ENCODE measurements at regions not wholly inside any gene's neighbourhood (a gene's known extent, or its start where the extent isn't known, plus 50 kb on each side); places are given as distances from the start of the nearest gene placed in this dataset.
A peak's percentile ranks its signal among the peaks of the same experiment; 100 is the strongest.

DNA sequence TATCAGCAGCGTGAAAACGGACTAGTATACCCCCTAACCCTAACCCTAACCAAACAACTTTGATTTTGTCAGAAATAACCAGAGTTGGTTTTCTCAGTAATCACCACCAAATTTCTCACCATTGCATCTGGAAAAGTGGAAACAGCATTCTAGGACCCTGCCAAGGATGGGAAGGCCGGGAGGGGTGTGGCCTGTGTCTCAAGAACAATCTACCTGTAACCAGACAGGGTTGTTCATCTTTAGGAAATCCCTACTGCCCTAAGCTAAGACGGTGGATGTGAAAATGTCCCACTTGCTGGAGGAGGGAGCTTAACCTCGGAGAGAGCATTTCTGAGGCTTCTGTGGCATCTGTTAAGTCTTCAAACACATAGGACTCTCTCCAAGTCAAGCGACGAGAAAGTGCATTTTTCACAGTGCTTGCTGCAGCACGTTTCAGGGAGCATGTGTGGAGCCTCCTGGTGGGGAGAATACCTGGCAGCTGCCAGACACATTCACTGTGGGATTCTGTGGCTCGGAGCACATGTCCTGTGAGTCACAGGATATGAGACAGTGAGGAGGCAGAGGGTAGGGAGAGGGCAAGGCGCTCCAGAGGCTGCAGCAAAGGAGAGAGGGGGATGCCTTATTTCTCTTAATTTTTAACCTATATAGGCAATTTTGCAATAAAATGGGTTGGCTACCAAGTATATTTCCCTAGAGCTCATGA lies 207.5 kb downstream of the SPP2 start:
- Histone ChIP-seq H3K4me2 (ENCODE audit: control insufficient read depth, extremely low read depth, insufficient read depth, low read depth, low read length) (peak overlapping the region; percentile 70), H3K9ac (ENCODE audit: control insufficient read depth, extremely low read depth, insufficient read depth, low read length) (peak overlapping the region; percentile 77), H3K79me2 (ENCODE audit: control insufficient read depth, insufficient read depth, low read length) (no peaks in the 10 kb centered on the region), H3K27ac (ENCODE audit: control insufficient read depth, insufficient read depth, low read length) (peak overlapping the region; percentile 97), H3K9me1 (ENCODE audit: control insufficient read depth, extremely low read depth, insufficient read depth, low read length) (no peaks in the 10 kb centered on the region), H2AFZ (ENCODE audit: control insufficient read depth, low read length) (no peak overlapping the region), H4K20me1 (ENCODE audit: control insufficient read depth, extremely low read depth, insufficient read depth, low read length) (no peaks in the 10 kb centered on the region), H3K4me3 (ENCODE audit: control insufficient read depth in 2 of 3, extremely low read depth in 1 of 3, insufficient read depth in 2 of 3, low read depth in 1 of 3, low read length in 3 of 3) (peak overlapping the region in 1 of 3 experiments; percentile 39), H3K9me3 (ENCODE audit: control insufficient read depth, low read depth, low read length) (peaks cover 3% of the 10 kb centered on the region), H3K36me3 (ENCODE audit: control insufficient read depth in 2 of 2, extremely low read depth in 1 of 2, insufficient read depth in 2 of 2, low read length in 2 of 2) (no peaks in the 10 kb centered on the region), H3K27me3 (ENCODE audit: control insufficient read depth, extremely low read depth, insufficient read depth, low read length) (no peaks in the 10 kb centered on the region), H3K4me1 (ENCODE audit: control insufficient read depth, extremely low read depth, insufficient read depth, low read length) (peaks cover 74% of the 10 kb centered on the region)
- dilution Hi-C loops (cut with MboI; ENCODE audit: extremely low pct_ligation_motif_present, low sequenced_read_pairs), result no loop called here
- FAIRE-seq (peak; percentile 99), DNase-seq (ENCODE audit: low read depth, low spot score) (peak; percentile 99)
- TF ChIP-seq, protein P1, sequence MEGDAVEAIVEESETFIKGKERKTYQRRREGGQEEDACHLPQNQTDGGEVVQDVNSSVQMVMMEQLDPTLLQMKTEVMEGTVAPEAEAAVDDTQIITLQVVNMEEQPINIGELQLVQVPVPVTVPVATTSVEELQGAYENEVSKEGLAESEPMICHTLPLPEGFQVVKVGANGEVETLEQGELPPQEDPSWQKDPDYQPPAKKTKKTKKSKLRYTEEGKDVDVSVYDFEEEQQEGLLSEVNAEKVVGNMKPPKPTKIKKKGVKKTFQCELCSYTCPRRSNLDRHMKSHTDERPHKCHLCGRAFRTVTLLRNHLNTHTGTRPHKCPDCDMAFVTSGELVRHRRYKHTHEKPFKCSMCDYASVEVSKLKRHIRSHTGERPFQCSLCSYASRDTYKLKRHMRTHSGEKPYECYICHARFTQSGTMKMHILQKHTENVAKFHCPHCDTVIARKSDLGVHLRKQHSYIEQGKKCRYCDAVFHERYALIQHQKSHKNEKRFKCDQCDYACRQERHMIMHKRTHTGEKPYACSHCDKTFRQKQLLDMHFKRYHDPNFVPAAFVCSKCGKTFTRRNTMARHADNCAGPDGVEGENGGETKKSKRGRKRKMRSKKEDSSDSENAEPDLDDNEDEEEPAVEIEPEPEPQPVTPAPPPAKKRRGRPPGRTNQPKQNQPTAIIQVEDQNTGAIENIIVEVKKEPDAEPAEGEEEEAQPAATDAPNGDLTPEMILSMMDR (optimal IDR thresholded peaks at IDR 0.05 in 1 of 3, IDR thresholded peaks at IDR 0.05 in 1 of 3, conservative IDR thresholded peaks at IDR 0.05 in 1 of 3; ENCODE audit: extremely low read depth in 1 of 3, insufficient read depth in 2 of 3, low read length in 3 of 3), result peak; percentile 77 to 94 (median 78)
- no peak for TF ChIP-seq EZH2 (IDR thresholded peaks at IDR 0.05; ENCODE audit: low read length)

DNA sequence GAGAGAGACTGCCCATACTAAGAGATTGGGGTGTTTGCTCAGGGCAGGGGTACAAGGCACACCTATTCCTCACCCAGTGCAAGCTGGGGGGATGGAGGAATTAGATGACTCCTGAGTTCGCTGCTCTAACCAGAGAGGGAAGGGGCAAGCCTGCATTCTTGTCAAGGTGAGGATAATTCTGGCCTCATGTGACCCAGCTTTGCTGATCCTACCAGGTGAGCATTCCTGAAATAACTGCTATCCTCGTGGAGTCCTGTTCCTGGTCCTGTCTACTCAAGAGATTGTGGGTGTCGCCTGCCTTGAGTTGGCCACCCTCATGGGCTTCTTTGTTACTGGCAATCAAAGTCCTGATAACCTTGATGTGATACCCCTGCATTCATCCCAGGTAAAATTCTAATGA lies 206.0 kb downstream of the SPP2 start:
- dilution Hi-C loops (cut with MboI; ENCODE audit: extremely low pct_ligation_motif_present, low sequenced_read_pairs), result no loop called here
- H3K4me1 ChIP-seq (ENCODE audit: control insufficient read depth, extremely low read depth, insufficient read depth, low read length), result peaks cover 76% of the 10 kb centered on the region

More for the DNA sequence above, 206.0 kb downstream of the SPP2 start:
- no peaks in the 10 kb centered on the region for H3K9me1 ChIP-seq (ENCODE audit: control insufficient read depth, extremely low read depth, insufficient read depth, low read length)
- peak overlapping the region; percentile 68 for H3K9ac ChIP-seq (ENCODE audit: control insufficient read depth, extremely low read depth, insufficient read depth, low read length)
- no peaks in the 10 kb centered on the region for H3K79me2 ChIP-seq (ENCODE audit: control insufficient read depth, insufficient read depth, low read length)
- H3K36me3 ChIP-seq (ENCODE audit: control insufficient read depth in 2 of 2, extremely low read depth in 1 of 2, insufficient read depth in 2 of 2, low read length in 2 of 2), result no peaks in the 10 kb centered on the region
- peak; percentile 57 for DNase-seq (ENCODE audit: low read depth, low spot score)
- H2AFZ ChIP-seq (ENCODE audit: control insufficient read depth, low read length), result no peak overlapping the region
- peak; percentile 83 for FAIRE-seq
- H4K20me1 ChIP-seq (ENCODE audit: control insufficient read depth, extremely low read depth, insufficient read depth, low read length), result no peaks in the 10 kb centered on the region
- H3K27ac ChIP-seq (ENCODE audit: control insufficient read depth, insufficient read depth, low read length), result peak overlapping the region; percentile 97
- no peak overlapping the region for H3K4me3 ChIP-seq (ENCODE audit: control insufficient read depth in 2 of 3, extremely low read depth in 1 of 3, insufficient read depth in 2 of 3, low read depth in 1 of 3, low read length in 3 of 3)
- H3K9me3 ChIP-seq (ENCODE audit: control insufficient read depth, low read depth, low read length), result no peaks in the 10 kb centered on the region
- H3K4me2 ChIP-seq (ENCODE audit: control insufficient read depth, extremely low read depth, insufficient read depth, low read depth, low read length), result peak overlapping the region; percentile 55
- no peaks in the 10 kb centered on the region for H3K27me3 ChIP-seq (ENCODE audit: control insufficient read depth, extremely low read depth, insufficient read depth, low read length)
- TF ChIP-seq, protein P1 (optimal IDR thresholded peaks at IDR 0.05 in 1 of 3, IDR thresholded peaks at IDR 0.05 in 1 of 3, conservative IDR thresholded peaks at IDR 0.05 in 1 of 3; ENCODE audit: extremely low read depth in 1 of 3, insufficient read depth in 2 of 3, low read length in 3 of 3), result no peak
- TF ChIP-seq EZH2 (IDR thresholded peaks at IDR 0.05; ENCODE audit: low read length), result no peak

Data from keratinocyte (primary cell).